ENCODE measurements at regions not wholly inside any gene's neighbourhood (a gene's known extent, or its start where the extent isn't known, plus 50 kb on each side); places are given as distances from the start of the nearest gene placed in this dataset.

- no peak for TF ChIP-seq CTCF (IDR thresholded peaks at IDR 0.05 in 2 of 3, conservative IDR thresholded peaks at IDR 0.05 in 1 of 3; ENCODE audit: borderline replicate concordance in 1 of 3, insufficient read depth in 1 of 3, low read depth in 2 of 3, low read length in 2 of 3)
- TF ChIP-seq SP1 (IDR thresholded peaks at IDR 0.05; ENCODE audit: low read depth) = no peak
- TF ChIP-seq REST (IDR thresholded peaks at IDR 0.05; ENCODE audit: low read depth) = no peak
- no peak for TF ChIP-seq EGR1 (IDR thresholded peaks at IDR 0.05; ENCODE audit: low read depth)
- no peak for TF ChIP-seq POLR2A (IDR thresholded peaks at IDR 0.05; ENCODE audit: borderline replicate concordance, extremely low read depth, insufficient read depth, insufficient read length)
- no peak for TF ChIP-seq EZH2 (IDR thresholded peaks at IDR 0.05)
- no peak for TF ChIP-seq YY1 (IDR thresholded peaks at IDR 0.05; ENCODE audit: extremely low read depth, insufficient replicate concordance, low read depth, low read length)
- no peak for TF ChIP-seq ZNF274 (IDR thresholded peaks at IDR 0.05; ENCODE audit: low read depth, low read length)
- no peak for TF ChIP-seq POLR2AphosphoS5 (IDR thresholded peaks at IDR 0.05; ENCODE audit: low read depth, low read length)
- TF ChIP-seq TCF7L2 (IDR thresholded peaks at IDR 0.05; ENCODE audit: borderline replicate concordance, extremely low read depth, insufficient read depth, insufficient read length) = no peak
- TF ChIP-seq ZFX (IDR thresholded peaks at IDR 0.05) = no peak
- TF ChIP-seq EZH2phosphoT487 (IDR thresholded peaks at IDR 0.05; ENCODE audit: borderline replicate concordance) = no peak
- TF ChIP-seq CBX3 (IDR thresholded peaks at IDR 0.05; ENCODE audit: low read depth) = no peak
Measured at GRCh38 chr5:54693936-54694657, 176.5 kb downstream of the SNX18 start.

Measured in HCT116 (cell line).